ENCODE measurements at regions not wholly inside any gene's neighbourhood (a gene's known extent, or its start where the extent isn't known, plus 50 kb on each side); places are given as distances from the start of the nearest gene placed in this dataset.

GRCh38 chr2:481388-481787 is 193.5 kb upstream of the ALKAL2 start:
- no peak for DNase-seq (ENCODE audit: low read depth in 3 of 3)

DNA sequence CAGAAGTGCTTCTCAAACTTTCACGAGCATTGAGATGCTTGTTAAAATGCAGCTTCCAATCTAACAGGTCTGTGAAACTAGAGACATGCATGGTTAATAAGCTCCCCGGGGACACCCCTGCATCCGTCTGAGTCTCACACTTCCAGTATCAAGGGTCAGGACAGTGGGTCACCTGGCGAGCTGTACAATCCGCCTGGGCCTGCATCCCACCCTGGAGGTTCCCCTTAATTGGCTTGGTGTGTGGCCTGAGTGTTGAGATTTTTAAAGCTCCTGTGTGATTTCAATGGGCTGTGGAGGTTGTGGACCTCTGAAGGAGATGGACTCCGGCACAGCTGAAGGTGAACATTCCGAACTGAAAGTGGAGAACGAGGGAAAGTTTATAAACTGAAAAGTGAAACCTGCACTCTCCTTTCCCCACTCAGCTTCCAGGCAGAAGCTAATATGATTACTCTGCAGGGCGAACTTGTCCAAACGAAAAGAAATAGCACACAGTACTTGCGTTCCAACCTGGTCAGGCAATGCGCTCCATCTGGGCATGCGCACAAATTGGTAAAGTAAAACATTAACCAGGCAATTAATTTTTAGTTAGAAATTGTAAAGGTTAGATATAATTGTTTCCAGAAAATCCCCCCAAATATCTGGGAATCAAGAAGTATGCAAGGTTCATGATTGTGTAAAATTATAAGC is 191.7 kb upstream of the ALKAL2 start:
- DNase-seq (ENCODE audit: low read depth in 3 of 3): no peak

GRCh38 chr2:479031-479430 is 191.1 kb upstream of the ALKAL2 start:
- no peak for DNase-seq (ENCODE audit: low read depth in 3 of 3)

- no peak for DNase-seq (ENCODE audit: low read depth in 3 of 3)
Observed at GRCh38 chr2:471560-471959, 183.7 kb upstream of the ALKAL2 start.

DNA sequence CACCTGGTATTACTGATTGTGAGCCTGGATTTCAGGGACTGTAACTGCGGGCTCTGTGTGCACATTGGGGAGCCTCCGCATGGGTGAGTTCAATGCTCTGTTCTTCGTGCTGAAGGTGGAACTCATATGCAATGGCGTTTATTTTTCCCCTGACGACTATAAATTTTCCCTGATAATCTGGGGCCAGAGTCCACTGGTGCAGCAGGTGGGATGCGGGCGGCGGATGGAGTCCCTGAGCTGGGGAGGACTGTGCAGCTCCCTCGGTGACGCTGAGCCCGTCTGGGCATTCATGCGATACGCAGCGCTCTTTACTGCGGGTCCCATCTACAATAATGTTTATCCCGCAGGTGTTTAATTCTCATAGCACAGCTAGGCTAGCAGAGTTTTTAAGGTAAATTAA is 181.6 kb upstream of the ALKAL2 start:
- no peak for DNase-seq (ENCODE audit: low read depth in 3 of 3)

DNA sequence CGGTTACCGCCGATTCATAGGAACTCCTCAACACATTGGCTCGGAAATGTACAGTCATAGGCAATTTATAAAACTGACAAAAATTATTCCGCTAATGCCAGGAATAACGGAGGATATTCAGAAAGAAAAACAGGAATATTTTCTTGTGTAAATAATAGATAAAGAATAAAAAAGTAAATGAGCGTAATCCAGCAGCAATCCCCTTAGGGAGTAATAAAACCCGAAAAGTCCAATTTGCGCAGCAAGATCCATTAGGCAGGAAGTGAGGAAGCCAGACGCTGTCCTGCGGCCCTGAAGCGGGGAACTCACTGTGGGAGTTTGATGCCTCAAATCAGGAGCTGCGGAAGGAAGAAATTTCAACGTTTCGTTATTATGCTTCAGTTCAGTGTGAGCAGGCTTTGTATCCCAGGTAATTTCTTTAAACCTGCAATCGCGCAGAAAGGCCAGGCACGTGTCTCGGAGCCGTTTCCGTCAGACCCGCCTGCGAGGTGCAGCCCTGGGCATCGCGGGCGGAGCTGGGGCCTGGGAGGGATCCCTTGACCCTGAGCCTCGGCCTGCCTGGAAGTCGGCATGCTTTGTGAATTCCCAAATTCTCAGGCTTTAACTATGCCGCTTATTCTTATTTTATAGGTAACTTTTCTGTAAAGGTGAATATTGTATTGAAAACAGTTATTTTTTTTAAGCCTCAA is 180.9 kb upstream of the ALKAL2 start:
- DNase-seq (ENCODE audit: low read depth in 3 of 3): no peak

- no peak for DNase-seq (ENCODE audit: low read depth in 3 of 3)
Observed at GRCh38 chr2:467892-468647, 180.2 kb upstream of the ALKAL2 start.

DNA sequence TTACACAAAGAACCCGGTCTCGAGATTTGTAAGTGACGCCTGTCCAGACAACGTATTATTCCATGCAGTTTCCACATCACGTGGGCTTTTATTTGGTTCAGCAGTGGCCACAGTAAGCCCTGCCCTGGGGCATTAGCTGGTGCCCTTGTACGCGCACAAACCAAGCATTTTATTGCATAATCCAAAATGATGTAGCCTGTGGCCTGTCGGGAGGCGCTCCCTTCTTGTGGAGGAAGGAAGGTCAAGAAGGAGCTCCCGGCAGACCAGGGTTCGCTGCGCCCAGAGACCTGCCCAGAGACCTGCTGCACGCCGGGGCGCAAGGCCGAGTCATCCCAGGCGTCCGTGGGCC is 179.6 kb upstream of the ALKAL2 start:
- DNase-seq (ENCODE audit: low read depth in 3 of 3): no peak

GRCh38 chr2:467101-467500 is 179.2 kb upstream of the ALKAL2 start:
- no peak for DNase-seq (ENCODE audit: low read depth in 3 of 3)

DNA sequence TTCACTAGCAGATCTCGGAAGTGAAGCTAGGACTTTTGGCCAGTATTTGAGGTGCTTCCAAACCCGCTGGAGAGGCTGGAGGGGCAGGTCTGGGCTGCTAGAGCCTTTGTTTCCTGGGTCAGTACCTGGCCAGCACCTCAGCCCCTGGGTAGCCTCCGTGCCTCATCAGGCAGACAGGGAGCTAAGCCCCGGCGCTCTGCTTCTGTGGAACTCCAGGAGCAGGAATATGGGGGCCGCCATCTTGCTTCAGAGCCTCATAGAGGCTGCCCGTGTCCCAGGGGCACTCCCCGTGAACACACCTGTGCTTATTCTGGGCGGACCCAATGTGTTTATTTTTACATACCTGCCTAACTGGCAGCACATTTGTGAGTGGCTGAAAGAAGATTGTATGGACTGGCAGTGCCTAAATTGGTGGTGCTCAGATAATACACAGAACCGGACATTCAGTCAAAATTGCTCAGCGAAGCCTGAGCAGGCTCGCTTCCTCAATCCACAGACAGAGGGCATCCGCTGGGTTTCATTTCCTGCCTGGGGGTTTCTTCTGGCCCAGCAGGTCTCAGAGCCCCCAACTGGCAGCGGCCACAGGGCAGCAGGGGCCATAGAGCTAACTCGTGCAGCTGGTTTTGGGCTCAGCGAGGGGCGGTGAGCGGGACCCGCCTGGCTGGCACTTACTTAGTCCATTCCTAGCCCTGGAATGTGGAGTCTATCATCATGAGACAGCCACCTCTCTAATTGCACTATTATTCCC is 176.8 kb upstream of the ALKAL2 start:
- DNase-seq (ENCODE audit: low read depth in 3 of 3): no peak

DNA sequence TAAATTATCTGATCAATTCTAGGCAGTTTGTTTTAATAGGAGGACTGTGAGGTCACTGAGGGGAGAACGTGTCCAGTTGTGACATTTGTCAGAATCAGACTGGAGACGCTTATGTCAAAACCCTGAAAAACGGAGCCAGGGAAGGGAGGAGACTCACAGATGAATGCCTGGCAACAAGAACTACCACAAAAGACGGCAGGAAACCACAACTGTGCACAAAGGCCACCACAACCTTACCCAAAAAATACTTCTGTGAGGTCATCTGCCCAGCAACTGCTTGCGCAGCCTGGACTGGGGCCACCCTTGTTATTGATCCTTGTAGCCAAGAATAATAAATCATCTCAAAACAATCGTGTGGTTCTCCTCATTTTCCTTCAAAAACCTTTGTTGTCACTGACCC is 173.0 kb upstream of the ALKAL2 start:
- DNase-seq (ENCODE audit: low read depth in 3 of 3): peak in 2 of 3 donors; percentile 5 to 14

DNA sequence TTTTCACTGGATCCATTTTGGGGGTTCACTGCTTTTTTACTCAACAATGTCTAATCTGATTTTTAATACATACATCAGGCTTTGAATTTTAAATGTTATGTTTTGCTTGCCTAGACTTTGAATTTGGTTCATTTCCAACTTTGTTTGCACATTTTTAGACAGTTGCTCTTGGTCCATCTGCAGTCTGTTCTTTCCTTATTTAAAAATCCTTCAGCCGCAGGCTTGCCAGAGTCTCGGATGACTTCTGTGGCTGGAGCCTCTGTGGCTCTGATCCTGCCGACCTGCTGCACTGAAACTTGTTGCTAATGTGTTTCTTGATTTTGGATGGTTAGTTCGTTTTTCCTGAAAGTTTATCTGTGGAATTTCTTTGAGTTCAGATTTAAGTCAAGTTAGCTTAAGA is 172.0 kb upstream of the ALKAL2 start:
- DNase-seq (ENCODE audit: low read depth in 3 of 3): no peak

- no peak for DNase-seq (ENCODE audit: low read depth in 3 of 3)
Observed at GRCh38 chr2:458425-458815, 170.5 kb upstream of the ALKAL2 start.

- DNase-seq (ENCODE audit: low read depth in 3 of 3): no peak
Observed at GRCh38 chr2:457792-458424, 170.0 kb upstream of the ALKAL2 start.

- no peak for DNase-seq (ENCODE audit: low read depth in 3 of 3)
Observed at GRCh38 chr2:457262-457661, 169.4 kb upstream of the ALKAL2 start.

GRCh38 chr2:455913-456312 is 168.0 kb upstream of the ALKAL2 start:
- DNase-seq (ENCODE audit: low read depth in 3 of 3): no peak

DNA sequence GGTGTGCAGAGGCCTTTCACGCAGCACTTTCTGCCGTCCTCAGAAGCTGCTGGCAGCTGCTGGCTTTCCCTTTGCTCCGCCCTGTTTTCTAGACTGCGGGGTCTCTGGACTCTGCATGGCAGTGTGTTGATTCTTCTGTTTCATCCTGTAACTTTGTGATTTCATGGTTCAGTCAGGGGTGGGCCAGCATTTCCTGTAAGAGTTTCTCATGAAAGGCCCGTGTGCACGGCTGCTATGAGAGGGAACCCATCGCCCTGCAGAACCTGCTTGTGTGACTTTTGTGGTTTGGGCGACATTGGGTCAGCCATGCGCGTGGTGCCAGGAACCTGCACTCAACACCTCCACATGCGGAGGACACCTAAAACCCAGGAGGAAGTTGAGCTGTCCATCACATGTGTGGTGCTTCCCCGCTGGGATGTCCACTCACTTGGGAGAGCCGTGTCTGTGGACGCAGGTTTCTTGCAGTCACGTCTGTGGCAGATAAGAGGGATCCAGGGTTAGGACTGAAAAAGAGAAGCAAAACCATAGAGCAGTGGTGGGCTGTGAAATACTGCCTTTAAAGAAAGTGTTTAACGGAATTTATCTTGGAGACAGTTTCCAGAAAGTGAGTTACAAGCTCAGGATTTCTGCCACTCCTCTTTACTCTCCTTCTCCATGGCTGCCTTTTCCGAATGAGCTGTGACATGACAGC is 167.3 kb upstream of the ALKAL2 start:
- no peak for DNase-seq (ENCODE audit: low read depth in 3 of 3)

DNA sequence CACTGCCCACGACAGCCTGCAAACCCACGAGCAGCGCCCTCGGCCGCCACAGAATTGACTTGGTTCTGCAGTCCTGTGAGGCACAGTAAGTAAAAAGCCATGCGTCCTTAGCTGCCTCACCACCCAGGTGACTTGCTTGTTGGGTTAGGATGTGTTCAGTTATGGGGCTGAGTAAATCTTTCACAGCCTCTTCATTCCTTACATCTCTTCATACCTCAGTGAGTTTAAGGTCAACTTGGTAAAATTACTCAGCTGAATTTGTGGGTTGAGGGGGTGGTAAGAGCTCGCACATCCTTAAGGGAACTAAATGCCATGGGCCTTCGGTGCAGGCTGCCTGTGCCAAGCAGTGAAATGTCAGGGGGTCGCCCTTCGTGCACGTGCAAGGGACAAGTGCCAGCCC is 165.2 kb upstream of the ALKAL2 start:
- no peak for DNase-seq (ENCODE audit: low read depth in 3 of 3)

DNA sequence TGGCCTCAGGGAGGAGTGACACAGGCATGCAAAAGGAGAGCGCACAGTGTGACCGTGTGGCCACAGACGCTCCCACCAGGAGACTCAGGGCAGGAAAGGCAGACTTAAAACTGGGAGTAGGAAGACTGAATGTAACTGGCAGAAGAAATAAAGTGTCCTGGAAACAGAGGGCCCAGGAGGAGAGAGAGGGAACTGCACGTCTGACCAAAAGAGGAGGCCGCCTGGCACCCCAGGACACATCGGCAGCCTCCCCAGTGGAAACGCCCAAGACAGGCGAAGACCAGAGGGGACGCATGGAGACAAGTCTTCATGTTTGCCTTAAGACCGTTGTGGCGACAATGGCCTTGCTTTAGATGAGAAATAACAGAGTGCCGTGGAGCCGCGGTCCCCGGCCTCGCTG is 163.6 kb upstream of the ALKAL2 start:
- no peak for DNase-seq (ENCODE audit: low read depth in 3 of 3)

DNA sequence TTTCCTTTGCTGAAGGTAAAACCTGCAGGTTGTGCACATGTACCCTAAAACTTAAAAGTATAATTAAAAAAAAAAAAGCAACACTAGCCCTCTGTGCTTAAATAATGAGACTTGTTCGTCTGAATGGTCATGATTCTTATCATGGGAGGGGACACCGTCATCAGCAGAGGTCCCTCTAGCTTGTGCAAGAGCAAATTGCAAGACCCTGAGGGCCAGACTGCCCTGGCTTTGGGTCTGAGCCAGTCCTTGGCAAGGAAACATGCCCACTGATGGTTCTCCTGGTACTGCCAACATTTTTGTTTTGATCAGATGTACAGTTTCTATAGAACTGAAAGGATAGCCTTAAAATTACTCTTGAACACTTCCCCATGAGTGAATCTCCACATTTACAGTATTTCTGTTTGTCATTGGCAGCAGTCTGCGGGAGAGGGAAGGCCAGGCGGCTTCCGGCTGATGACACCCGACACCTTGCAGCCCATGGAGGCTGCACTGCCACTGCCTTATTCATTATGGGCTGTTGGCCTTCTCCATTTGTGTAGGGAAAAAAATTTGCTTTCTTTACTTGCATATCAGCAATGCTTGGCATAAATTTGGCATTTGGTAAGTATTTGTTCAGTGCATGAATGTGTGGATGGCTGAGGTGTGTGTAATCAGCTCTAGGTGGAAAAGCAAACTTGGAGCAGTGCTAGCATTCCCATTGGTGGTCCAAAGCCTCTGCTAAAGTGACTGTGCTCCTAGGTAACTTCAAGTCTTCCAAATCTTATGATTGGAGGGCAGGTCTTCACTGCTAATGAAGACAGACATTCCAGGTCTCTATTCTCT is 161.6 kb upstream of the ALKAL2 start:
- DNase-seq (ENCODE audit: low read depth in 3 of 3): no peak
